ENCODE measurements at regions not wholly inside any gene's neighbourhood (a gene's known extent, or its start where the extent isn't known, plus 50 kb on each side); places are given as distances from the start of the nearest gene placed in this dataset.

GRCh38 chr12:98446682-98447081, 68.7 kb upstream of the TMPO start:
- intact Hi-C loops (cut with micrococcal nuclease) = no loop called here
- H3K4me1 ChIP-seq (ENCODE audit: control insufficient read depth in 2 of 2, insufficient read depth in 2 of 2, low read length in 2 of 2) = no peaks in the 10 kb centered on the region
- H3K4me2 ChIP-seq (replicated peaks; ENCODE audit: low read depth, low read length, poor library complexity, severe bottlenecking) = no peak overlapping the region
- Mint-ChIP-seq H3K9me3 (ENCODE audit: insufficient read depth) (no peaks in the 10 kb centered on the region), H3K27me3 (peaks cover 15% of the 10 kb centered on the region), H3K4me1 (no peaks in the 10 kb centered on the region), H3K4me3 (no peak overlapping the region), H3K27ac (no peak overlapping the region)
- ATAC-seq (ENCODE audit: low read depth) (no peak), DNase-seq (no peak)
- TF ChIP-seq CTCF (IDR thresholded peaks at IDR 0.05) (no peak), EZH2 (IDR thresholded peaks at IDR 0.05; ENCODE audit: borderline replicate concordance, insufficient read depth, low read depth, low read length, poor library complexity, severe bottlenecking) (no peak)
- no peak overlapping the region for H3K27ac ChIP-seq (ENCODE audit: low read length in 2 of 2)
- H3K79me2 ChIP-seq (ENCODE audit: control insufficient read depth, insufficient read depth, low read length) = no peaks in the 10 kb centered on the region
- H3K9ac ChIP-seq (ENCODE audit: low read length) = no peak overlapping the region
- peaks cover 0 to 4% (median 0%) of the 10 kb centered on the region in 4 experiments for H3K27me3 ChIP-seq (replicated peaks in 1 of 4; ENCODE audit: control extremely low read depth in 1 of 4, control insufficient read depth in 3 of 4, insufficient read depth in 4 of 4, low read length in 3 of 4)
- H3K4me3 ChIP-seq (ENCODE audit: control extremely low read depth in 1 of 5, extremely low read depth in 1 of 5, insufficient read depth in 1 of 5, low read depth in 2 of 5, low read length in 4 of 5) = no peak overlapping the region
- WGBS (ENCODE audit: insufficient coverage) = no CpG with 5 or more reads among the region's 1 CpG
- H4K20me1 ChIP-seq (ENCODE audit: control insufficient read depth, insufficient read depth, low read length, poor library complexity, severe bottlenecking) = no peaks in the 10 kb centered on the region
- H2AFZ ChIP-seq (ENCODE audit: insufficient read depth, low read depth, low read length, poor library complexity, severe bottlenecking) = no peak overlapping the region
- no peaks in the 10 kb centered on the region for H3K36me3 ChIP-seq (replicated peaks in 1 of 2; ENCODE audit: control extremely low read depth in 1 of 2, control insufficient read depth in 1 of 2, extremely low read depth in 1 of 2, insufficient read depth in 2 of 2, low read length in 1 of 2)
- POLR2A ChIA-PET = no interaction called here
- no peaks in the 10 kb centered on the region for H3K9me3 ChIP-seq (ENCODE audit: control extremely low read depth in 1 of 3, control insufficient read depth in 2 of 3, insufficient read depth in 1 of 3, low read length in 2 of 3)
- CTCF ChIA-PET = no interaction called here

- Histone ChIP-seq H3K27ac (ENCODE audit: low read length in 2 of 2) (no peak overlapping the region), H4K20me1 (ENCODE audit: control insufficient read depth, insufficient read depth, low read length, poor library complexity, severe bottlenecking) (no peaks in the 10 kb centered on the region), H3K4me3 (ENCODE audit: control extremely low read depth in 1 of 5, extremely low read depth in 1 of 5, insufficient read depth in 1 of 5, low read depth in 2 of 5, low read length in 4 of 5) (no peak overlapping the region), H3K9ac (ENCODE audit: low read length) (no peak overlapping the region), H3K4me2 (replicated peaks; ENCODE audit: low read depth, low read length, poor library complexity, severe bottlenecking) (no peak overlapping the region), H3K36me3 (replicated peaks in 1 of 2; ENCODE audit: control extremely low read depth in 1 of 2, control insufficient read depth in 1 of 2, extremely low read depth in 1 of 2, insufficient read depth in 2 of 2, low read length in 1 of 2) (no peaks in the 10 kb centered on the region), H3K27me3 (replicated peaks in 1 of 4; ENCODE audit: control extremely low read depth in 1 of 4, control insufficient read depth in 3 of 4, insufficient read depth in 4 of 4, low read length in 3 of 4) (peaks cover 0 to 3% (median under 1%) of the 10 kb centered on the region in 4 experiments), H3K79me2 (ENCODE audit: control insufficient read depth, insufficient read depth, low read length) (no peaks in the 10 kb centered on the region), H2AFZ (ENCODE audit: insufficient read depth, low read depth, low read length, poor library complexity, severe bottlenecking) (no peak overlapping the region), H3K4me1 (ENCODE audit: control insufficient read depth in 2 of 2, insufficient read depth in 2 of 2, low read length in 2 of 2) (no peaks in the 10 kb centered on the region), H3K9me3 (ENCODE audit: control extremely low read depth in 1 of 3, control insufficient read depth in 2 of 3, insufficient read depth in 1 of 3, low read length in 2 of 3) (no peaks in the 10 kb centered on the region)
- DNase-seq (no peak), ATAC-seq (ENCODE audit: low read depth) (no peak)
- peaks cover 21% of the 10 kb centered on the region for H3K27me3 Mint-ChIP-seq
- H3K4me3 Mint-ChIP-seq = no peak overlapping the region
- H3K27ac Mint-ChIP-seq = no peak overlapping the region
- POLR2A ChIA-PET = no interaction called here
- H3K9me3 Mint-ChIP-seq (ENCODE audit: insufficient read depth) = no peaks in the 10 kb centered on the region
- H3K4me1 Mint-ChIP-seq = no peaks in the 10 kb centered on the region
- CTCF ChIA-PET = no interaction called here
- TF ChIP-seq EZH2 (IDR thresholded peaks at IDR 0.05; ENCODE audit: borderline replicate concordance, insufficient read depth, low read depth, low read length, poor library complexity, severe bottlenecking) (no peak), CTCF (IDR thresholded peaks at IDR 0.05) (no peak)
- no CpG with 5 or more reads among the region's 3 CpGs for WGBS (ENCODE audit: insufficient coverage)
- intact Hi-C loops (cut with micrococcal nuclease) = no loop called here
These were observed 65.8 kb upstream of the TMPO start for GRCh38 chr12:98449584-98449983.
